ENCODE measurements at regions not wholly inside any gene's neighbourhood (a gene's known extent, or its start where the extent isn't known, plus 50 kb on each side); places are given as distances from the start of the nearest gene placed in this dataset.

GRCh38 chr6:114793428-114793827, 450.6 kb upstream of the HS3ST5 start (continued):
- TF ChIP-seq ATF6 (CRISPR knock-in tag; IDR thresholded peaks at IDR 0.05) (no peak), ZFP1 (CRISPR knock-in tag; IDR thresholded peaks at IDR 0.05) (no peak), TSC22D4 (tag; IDR thresholded peaks at IDR 0.05) (no peak), BCL6 (CRISPR knock-in tag; IDR thresholded peaks at IDR 0.05) (no peak), ZFPM2 (CRISPR knock-in tag; IDR thresholded peaks at IDR 0.05) (no peak)

- Histone ChIP-seq H3K36me3 (ENCODE audit: control insufficient read depth, insufficient read depth, low read length) (no peaks in the 10 kb centered on the region), H3K4me1 (replicated peaks in 1 of 2; ENCODE audit: control insufficient read depth in 2 of 2, insufficient read depth in 2 of 2, low read length in 2 of 2) (no peaks in the 10 kb centered on the region), H3K27ac (ENCODE audit: extremely low read depth, low read depth, low read length) (no peak overlapping the region), H3K9ac (ENCODE audit: insufficient read depth in 1 of 2, low read depth in 2 of 2, low read length in 2 of 2) (no peak overlapping the region), H4K20me1 (replicated peaks; ENCODE audit: control insufficient read depth, insufficient read depth, low read length) (no peaks in the 10 kb centered on the region), H3K27me3 (ENCODE audit: control insufficient read depth in 2 of 2, insufficient read depth in 2 of 2, low read length in 2 of 2) (no peaks in the 10 kb centered on the region), H3K9me1 (ENCODE audit: control insufficient read depth, insufficient read depth, low read length) (no peaks in the 10 kb centered on the region), H3K4me2 (ENCODE audit: insufficient read depth, low read length) (no peak overlapping the region), H3K4me3 (no peak overlapping the region), H2AFZ (ENCODE audit: low read depth, low read length) (no peak overlapping the region), H3K9me3 (replicated peaks; ENCODE audit: control insufficient read depth, insufficient read depth, low read depth, low read length) (no peaks in the 10 kb centered on the region), H3K79me2 (ENCODE audit: control insufficient read depth, insufficient read depth, low read length) (no peaks in the 10 kb centered on the region)
- CTCF ChIA-PET (ENCODE audit: low intra/inter-chr PET ratio) = no interaction called here
- POLR2A ChIA-PET = no interaction called here
- no peak for ATAC-seq
- intact Hi-C loops (cut with micrococcal nuclease) (no loop called here), in situ Hi-C loops (cut with MboI) (no loop called here)
- no TSS peak for BruUV-seq (replicated peaks)
- FAIRE-seq = no peak
- DNase-seq (ENCODE audit: extremely low read depth in 1 of 4, low spot score in 3 of 4) = no peak
- 0% methylated on average over 1 of the region's 1 CpG for WGBS (ENCODE audit: insufficient coverage, low coverage, missing lambda C conversion rate)
- TF ChIP-seq CHD4 (IDR thresholded peaks at IDR 0.05; ENCODE audit: insufficient read depth, insufficient replicate concordance, low read depth, low read length, poor library complexity, severe bottlenecking) (no peak), RBM15 (IDR thresholded peaks at IDR 0.05; ENCODE audit: insufficient read depth, low read length) (no peak), POLR3G (IDR thresholded peaks at IDR 0.05; ENCODE audit: extremely low read depth, insufficient read length, insufficient replicate concordance) (no peak), NKRF (IDR thresholded peaks at IDR 0.05; ENCODE audit: borderline replicate concordance) (no peak), POLR2A (conservative IDR thresholded peaks at IDR 0.05) (no peak), ADNP (tag; IDR thresholded peaks at IDR 0.05) (no peak), ELF1 (tag; IDR thresholded peaks at IDR 0.05) (no peak), RBBP5 (IDR thresholded peaks at IDR 0.05; ENCODE audit: borderline replicate concordance, insufficient read depth, low read length, poor library complexity, severe bottlenecking) (no peak), NUFIP1 (IDR thresholded peaks at IDR 0.05; ENCODE audit: partially characterized antibody) (no peak), ARID3A (IDR thresholded peaks at IDR 0.05; ENCODE audit: borderline replicate concordance, low read depth, low read length) (no peak), PTBP1 (IDR thresholded peaks at IDR 0.05; ENCODE audit: low read depth, low read length) (no peak), ZFP1 (CRISPR knock-in tag; IDR thresholded peaks at IDR 0.05) (no peak)
Observed at GRCh38 chr6:114785235-114786127, 442.7 kb upstream of the HS3ST5 start.

Data from K562 (cell line).